ENCODE measurements at regions not wholly inside any gene's neighbourhood (a gene's known extent, or its start where the extent isn't known, plus 50 kb on each side); places are given as distances from the start of the nearest gene placed in this dataset.

DNA sequence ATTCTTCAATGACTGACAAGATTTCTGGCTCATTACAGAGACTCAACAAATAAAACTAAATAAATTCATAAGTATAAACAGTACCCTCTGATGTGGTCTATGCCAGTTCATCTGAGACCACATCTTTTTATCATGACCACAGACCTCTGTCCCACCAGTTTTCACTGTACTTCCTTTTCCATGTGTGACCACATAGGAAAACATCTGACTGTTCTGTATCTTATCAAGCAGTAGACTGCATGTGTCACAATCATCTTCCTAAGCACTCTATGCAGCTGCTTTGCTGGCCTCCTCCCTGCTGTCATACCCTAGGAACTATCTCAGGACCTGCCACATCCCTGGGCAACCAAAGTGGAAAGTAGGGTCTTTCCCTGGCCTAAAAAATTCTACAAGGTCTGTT lies 205.0 kb upstream of the ZNF462 start:
- TF ChIP-seq, protein P1, sequence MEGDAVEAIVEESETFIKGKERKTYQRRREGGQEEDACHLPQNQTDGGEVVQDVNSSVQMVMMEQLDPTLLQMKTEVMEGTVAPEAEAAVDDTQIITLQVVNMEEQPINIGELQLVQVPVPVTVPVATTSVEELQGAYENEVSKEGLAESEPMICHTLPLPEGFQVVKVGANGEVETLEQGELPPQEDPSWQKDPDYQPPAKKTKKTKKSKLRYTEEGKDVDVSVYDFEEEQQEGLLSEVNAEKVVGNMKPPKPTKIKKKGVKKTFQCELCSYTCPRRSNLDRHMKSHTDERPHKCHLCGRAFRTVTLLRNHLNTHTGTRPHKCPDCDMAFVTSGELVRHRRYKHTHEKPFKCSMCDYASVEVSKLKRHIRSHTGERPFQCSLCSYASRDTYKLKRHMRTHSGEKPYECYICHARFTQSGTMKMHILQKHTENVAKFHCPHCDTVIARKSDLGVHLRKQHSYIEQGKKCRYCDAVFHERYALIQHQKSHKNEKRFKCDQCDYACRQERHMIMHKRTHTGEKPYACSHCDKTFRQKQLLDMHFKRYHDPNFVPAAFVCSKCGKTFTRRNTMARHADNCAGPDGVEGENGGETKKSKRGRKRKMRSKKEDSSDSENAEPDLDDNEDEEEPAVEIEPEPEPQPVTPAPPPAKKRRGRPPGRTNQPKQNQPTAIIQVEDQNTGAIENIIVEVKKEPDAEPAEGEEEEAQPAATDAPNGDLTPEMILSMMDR (IDR thresholded peaks at IDR 0.05; ENCODE audit: low read length), result no peak
- TF ChIP-seq EZH2 (optimal IDR thresholded peaks at IDR 0.05; ENCODE audit: low read depth, low read length) (no peak), EZH2phosphoT487 (IDR thresholded peaks at IDR 0.05; ENCODE audit: low read length) (no peak)

Measured in MM.1S (cell line).